ENCODE measurements at regions not wholly inside any gene's neighbourhood (a gene's known extent, or its start where the extent isn't known, plus 50 kb on each side); places are given as distances from the start of the nearest gene placed in this dataset.

DNA sequence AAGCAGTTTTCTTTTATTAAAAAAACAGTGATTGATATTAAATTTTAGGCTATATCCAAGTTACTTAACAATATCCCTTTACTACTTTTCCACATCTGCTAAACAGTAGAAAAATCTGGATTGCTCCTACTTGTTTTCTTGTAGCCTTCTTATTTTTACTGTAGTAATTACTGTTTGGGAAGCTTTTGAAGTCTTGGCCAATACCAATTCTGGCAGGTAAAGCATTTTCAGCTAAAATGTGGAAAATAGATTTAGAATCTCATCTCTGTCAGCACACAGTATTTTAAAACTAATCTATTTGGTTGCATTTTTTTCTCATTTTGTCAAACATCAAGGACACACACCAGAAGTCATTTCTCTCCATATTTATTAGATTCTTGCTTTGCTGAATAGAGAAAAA, 1485.7 kb upstream of the PIK3C3 start:
- no peak overlapping the region for H3K9ac ChIP-seq
- no peak overlapping the region for H3K27ac Mint-ChIP-seq
- no peaks in the 10 kb centered on the region for H3K36me3 ChIP-seq
- H3K4me1 ChIP-seq, result no peaks in the 10 kb centered on the region
- H3K9me3 ChIP-seq (ENCODE audit: low read depth), result no peaks in the 10 kb centered on the region
- H3K27ac ChIP-seq, result no peak overlapping the region
- no peaks in the 10 kb centered on the region for H4K20me1 ChIP-seq (ENCODE audit: low read depth)
- no peaks in the 10 kb centered on the region for H3K9me3 Mint-ChIP-seq
- H3K36me3 Mint-ChIP-seq, result no peaks in the 10 kb centered on the region
- H2AFZ ChIP-seq (replicated peaks), result no peak overlapping the region
- H3K27me3 ChIP-seq, result no peaks in the 10 kb centered on the region
- no peak overlapping the region for H3K4me3 ChIP-seq
- no peak overlapping the region for H3K4me2 ChIP-seq
- no peaks in the 10 kb centered on the region for H3K79me2 ChIP-seq (ENCODE audit: low read depth)
- H3K27me3 Mint-ChIP-seq (ENCODE audit: insufficient read depth, low read depth), result no peaks in the 10 kb centered on the region
- DNase-seq (ENCODE audit: low spot score), result no peak
- TF ChIP-seq CTCF (IDR thresholded peaks at IDR 0.05) (no peak), EZH2phosphoT487 (IDR thresholded peaks at IDR 0.05) (no peak), EZH2 (IDR thresholded peaks at IDR 0.05) (no peak)
- H3K4me3 Mint-ChIP-seq, result no peak overlapping the region
- H3F3A ChIP-seq (ENCODE audit: low read depth), result no peaks in the 10 kb centered on the region
- no peaks in the 10 kb centered on the region for H3K4me1 Mint-ChIP-seq

- Histone ChIP-seq H3K36me3 (no peaks in the 10 kb centered on the region), H3K79me2 (ENCODE audit: low read depth) (no peaks in the 10 kb centered on the region), H2AFZ (replicated peaks) (no peak overlapping the region), H3F3A (ENCODE audit: low read depth) (no peaks in the 10 kb centered on the region), H4K20me1 (ENCODE audit: low read depth) (no peaks in the 10 kb centered on the region), H3K4me2 (no peak overlapping the region), H3K9ac (no peak overlapping the region), H3K4me1 (no peaks in the 10 kb centered on the region), H3K27ac (no peak overlapping the region), H3K27me3 (no peaks in the 10 kb centered on the region), H3K9me3 (ENCODE audit: low read depth) (no peaks in the 10 kb centered on the region), H3K4me3 (no peak overlapping the region)
- Mint-ChIP-seq H3K9me3 (peaks cover 4% of the 10 kb centered on the region), H3K4me1 (no peaks in the 10 kb centered on the region), H3K27ac (no peak overlapping the region), H3K4me3 (no peak overlapping the region), H3K27me3 (ENCODE audit: insufficient read depth, low read depth) (no peaks in the 10 kb centered on the region), H3K36me3 (no peaks in the 10 kb centered on the region)
- no peak for DNase-seq (ENCODE audit: low spot score)
- TF ChIP-seq EZH2 (IDR thresholded peaks at IDR 0.05) (no peak), EZH2phosphoT487 (IDR thresholded peaks at IDR 0.05) (no peak), CTCF (IDR thresholded peaks at IDR 0.05) (no peak)
Measured at GRCh38 chr18:40464032-40464431, 1491.0 kb upstream of the PIK3C3 start.

DNA sequence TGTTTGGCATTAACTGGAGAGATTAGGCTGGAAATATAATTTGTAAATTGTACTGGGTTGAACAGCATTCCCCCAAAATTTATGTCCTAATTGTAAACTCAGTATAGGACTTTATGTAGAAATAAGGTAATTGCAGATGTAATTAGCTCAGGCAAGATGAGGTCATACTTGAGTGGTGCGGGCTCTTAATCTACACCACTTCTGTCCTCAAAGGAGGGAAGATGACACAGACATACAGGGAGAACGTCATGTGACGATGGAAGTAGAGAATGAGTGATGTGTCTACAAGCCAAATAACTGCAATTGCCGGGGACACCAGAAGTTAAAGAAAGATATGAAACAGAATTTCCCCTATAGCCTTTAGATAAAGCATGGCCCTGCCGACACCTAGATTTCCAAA, 1501.1 kb upstream of the PIK3C3 start:
- Histone ChIP-seq H3K79me2 (ENCODE audit: low read depth) (no peaks in the 10 kb centered on the region), H3K9ac (no peak overlapping the region), H3K4me2 (no peak overlapping the region), H2AFZ (replicated peaks) (no peak overlapping the region), H3K27ac (no peak overlapping the region), H3K9me3 (ENCODE audit: low read depth) (no peaks in the 10 kb centered on the region), H3K36me3 (no peaks in the 10 kb centered on the region), H3K27me3 (no peaks in the 10 kb centered on the region), H3K4me1 (peaks cover 11% of the 10 kb centered on the region), H4K20me1 (ENCODE audit: low read depth) (no peaks in the 10 kb centered on the region), H3F3A (ENCODE audit: low read depth) (no peaks in the 10 kb centered on the region), H3K4me3 (no peak overlapping the region)
- Mint-ChIP-seq H3K27ac (no peak overlapping the region), H3K9me3 (no peaks in the 10 kb centered on the region), H3K4me3 (no peak overlapping the region), H3K36me3 (no peaks in the 10 kb centered on the region), H3K27me3 (ENCODE audit: insufficient read depth, low read depth) (no peaks in the 10 kb centered on the region), H3K4me1 (no peaks in the 10 kb centered on the region)
- no peak for DNase-seq (ENCODE audit: low spot score)
- TF ChIP-seq CTCF (IDR thresholded peaks at IDR 0.05) (no peak), EZH2 (IDR thresholded peaks at IDR 0.05) (no peak), EZH2phosphoT487 (IDR thresholded peaks at IDR 0.05) (no peak)

DNA sequence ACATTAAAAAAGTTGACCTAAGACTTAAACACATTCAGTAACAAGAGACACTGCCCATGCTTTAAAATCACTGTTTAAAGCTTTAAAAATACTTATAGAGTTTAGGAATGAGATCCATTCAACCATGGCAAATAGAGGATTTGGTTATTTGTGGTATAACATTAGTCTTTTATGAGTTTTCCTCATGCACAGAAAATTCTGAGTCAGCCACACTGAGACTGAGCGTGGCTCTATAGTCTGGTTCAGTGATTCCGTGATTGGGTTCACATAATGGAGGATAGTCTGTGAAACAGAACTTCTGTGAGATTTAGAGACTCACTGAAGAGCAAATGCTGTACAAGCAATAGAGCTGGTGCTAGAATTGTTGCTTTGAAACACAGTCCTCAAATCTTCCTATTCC, 1502.4 kb upstream of the PIK3C3 start:
- Mint-ChIP-seq H3K9me3 (no peaks in the 10 kb centered on the region), H3K27ac (no peak overlapping the region)

More for the DNA sequence above, 1502.4 kb upstream of the PIK3C3 start:
- Histone ChIP-seq H3K4me3 (no peak overlapping the region), H3K27me3 (no peaks in the 10 kb centered on the region), H3K36me3 (no peaks in the 10 kb centered on the region), H2AFZ (replicated peaks) (peak overlapping the region; percentile 37), H4K20me1 (ENCODE audit: low read depth) (no peaks in the 10 kb centered on the region), H3K4me2 (no peak overlapping the region), H3K27ac (no peak overlapping the region), H3F3A (ENCODE audit: low read depth) (no peaks in the 10 kb centered on the region), H3K9me3 (ENCODE audit: low read depth) (no peaks in the 10 kb centered on the region), H3K9ac (no peak overlapping the region), H3K79me2 (ENCODE audit: low read depth) (no peaks in the 10 kb centered on the region), H3K4me1 (peaks cover 11% of the 10 kb centered on the region)
- no peak for DNase-seq (ENCODE audit: low spot score)
- H3K4me3 Mint-ChIP-seq, result no peak overlapping the region
- H3K4me1 Mint-ChIP-seq, result no peaks in the 10 kb centered on the region
- no peaks in the 10 kb centered on the region for H3K27me3 Mint-ChIP-seq (ENCODE audit: insufficient read depth, low read depth)
- H3K36me3 Mint-ChIP-seq, result no peaks in the 10 kb centered on the region
- TF ChIP-seq CTCF (IDR thresholded peaks at IDR 0.05) (no peak), EZH2phosphoT487 (IDR thresholded peaks at IDR 0.05) (no peak), EZH2 (IDR thresholded peaks at IDR 0.05) (no peak)
